ENCODE measurements at regions not wholly inside any gene's neighbourhood (a gene's known extent, or its start where the extent isn't known, plus 50 kb on each side); places are given as distances from the start of the nearest gene placed in this dataset.

DNA sequence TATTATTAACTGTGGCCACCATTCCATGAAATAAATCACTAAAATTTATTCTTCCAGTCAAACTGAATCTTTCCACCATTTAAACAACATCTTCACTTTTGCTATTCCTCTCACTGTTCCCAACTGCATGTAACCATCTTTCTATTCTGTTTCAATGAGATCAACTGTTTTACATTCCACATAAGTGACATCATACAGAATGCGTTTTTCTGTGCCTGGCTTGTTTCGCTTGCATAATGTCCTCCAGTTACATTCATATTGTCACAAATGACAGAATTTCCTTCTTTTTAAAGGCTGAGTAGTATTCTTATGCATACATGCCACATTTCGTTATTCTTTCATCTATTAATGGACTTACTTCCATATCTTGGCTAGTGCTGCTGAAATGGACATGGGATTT is 738.2 kb downstream of the SEMA5A start:
- H3K79me2 ChIP-seq, result no peaks in the 10 kb centered on the region
- no peaks in the 10 kb centered on the region for H4K20me1 ChIP-seq (ENCODE audit: insufficient read depth, poor library complexity, severe bottlenecking)
- 52% methylated on average over 3 of the region's 3 CpGs for WGBS (ENCODE audit: low lambda C conversion rate, missing lambda C conversion rate)
- H3K9me3 ChIP-seq (ENCODE audit: low read depth), result no peaks in the 10 kb centered on the region
- no peak overlapping the region for H3K4me3 ChIP-seq
- no peak overlapping the region for H3K4me2 ChIP-seq
- no peak for TF ChIP-seq EZH2 (IDR thresholded peaks at IDR 0.05; ENCODE audit: borderline replicate concordance)
- no peak for TF ChIP-seq EZH2phosphoT487 (IDR thresholded peaks at IDR 0.05; ENCODE audit: low read depth, severe bottlenecking, unreplicated experiment)
- H2AFZ ChIP-seq, result no peak overlapping the region
- no peaks in the 10 kb centered on the region for H3K9me2 ChIP-seq (replicated peaks; ENCODE audit: insufficient read depth)
- H3K4me1 ChIP-seq (ENCODE audit: insufficient read depth), result no peaks in the 10 kb centered on the region
- no peaks in the 10 kb centered on the region for H3K36me3 ChIP-seq (replicated peaks; ENCODE audit: insufficient read depth, low read depth)
- no peak for DNase-seq (ENCODE audit: low spot score)
- H3K27me3 ChIP-seq, result no peaks in the 10 kb centered on the region
- no peak overlapping the region for H3K27ac ChIP-seq

DNA sequence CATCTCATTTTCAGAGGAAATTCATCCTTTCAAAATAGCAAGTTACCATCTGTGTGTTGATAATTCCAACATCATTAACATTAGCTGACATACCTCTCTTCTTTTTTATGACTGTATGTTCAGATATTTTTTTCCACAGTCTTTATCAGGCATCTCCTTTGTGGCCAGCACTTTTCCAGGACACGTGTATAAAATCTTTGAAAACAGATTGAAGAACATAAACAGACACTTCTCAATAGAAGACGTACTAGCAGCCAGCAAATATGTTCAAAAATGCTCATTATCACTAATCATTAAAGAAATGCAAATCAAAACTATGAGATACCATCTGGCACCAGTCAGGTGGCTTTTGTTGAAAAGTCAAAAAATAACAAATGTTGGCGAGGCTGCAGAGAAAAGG is 734.3 kb downstream of the SEMA5A start:
- 70% methylated on average over 3 of the region's 3 CpGs for WGBS (ENCODE audit: low lambda C conversion rate, missing lambda C conversion rate)
- Histone ChIP-seq H3K27me3 (no peaks in the 10 kb centered on the region), H3K36me3 (replicated peaks; ENCODE audit: insufficient read depth, low read depth) (no peaks in the 10 kb centered on the region), H2AFZ (no peak overlapping the region), H3K4me3 (no peak overlapping the region), H4K20me1 (ENCODE audit: insufficient read depth, poor library complexity, severe bottlenecking) (no peaks in the 10 kb centered on the region), H3K4me2 (no peak overlapping the region), H3K79me2 (no peaks in the 10 kb centered on the region), H3K9me3 (ENCODE audit: low read depth) (no peaks in the 10 kb centered on the region), H3K4me1 (ENCODE audit: insufficient read depth) (no peaks in the 10 kb centered on the region), H3K27ac (no peak overlapping the region), H3K9me2 (replicated peaks; ENCODE audit: insufficient read depth) (no peaks in the 10 kb centered on the region)
- TF ChIP-seq, protein P1, sequence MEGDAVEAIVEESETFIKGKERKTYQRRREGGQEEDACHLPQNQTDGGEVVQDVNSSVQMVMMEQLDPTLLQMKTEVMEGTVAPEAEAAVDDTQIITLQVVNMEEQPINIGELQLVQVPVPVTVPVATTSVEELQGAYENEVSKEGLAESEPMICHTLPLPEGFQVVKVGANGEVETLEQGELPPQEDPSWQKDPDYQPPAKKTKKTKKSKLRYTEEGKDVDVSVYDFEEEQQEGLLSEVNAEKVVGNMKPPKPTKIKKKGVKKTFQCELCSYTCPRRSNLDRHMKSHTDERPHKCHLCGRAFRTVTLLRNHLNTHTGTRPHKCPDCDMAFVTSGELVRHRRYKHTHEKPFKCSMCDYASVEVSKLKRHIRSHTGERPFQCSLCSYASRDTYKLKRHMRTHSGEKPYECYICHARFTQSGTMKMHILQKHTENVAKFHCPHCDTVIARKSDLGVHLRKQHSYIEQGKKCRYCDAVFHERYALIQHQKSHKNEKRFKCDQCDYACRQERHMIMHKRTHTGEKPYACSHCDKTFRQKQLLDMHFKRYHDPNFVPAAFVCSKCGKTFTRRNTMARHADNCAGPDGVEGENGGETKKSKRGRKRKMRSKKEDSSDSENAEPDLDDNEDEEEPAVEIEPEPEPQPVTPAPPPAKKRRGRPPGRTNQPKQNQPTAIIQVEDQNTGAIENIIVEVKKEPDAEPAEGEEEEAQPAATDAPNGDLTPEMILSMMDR (IDR thresholded peaks at IDR 0.05; ENCODE audit: poor library complexity), result no peak
- TF ChIP-seq EZH2phosphoT487 (IDR thresholded peaks at IDR 0.05; ENCODE audit: low read depth, severe bottlenecking, unreplicated experiment) (no peak), EZH2 (IDR thresholded peaks at IDR 0.05; ENCODE audit: borderline replicate concordance) (no peak)
- DNase-seq (ENCODE audit: low spot score), result no peak

DNA sequence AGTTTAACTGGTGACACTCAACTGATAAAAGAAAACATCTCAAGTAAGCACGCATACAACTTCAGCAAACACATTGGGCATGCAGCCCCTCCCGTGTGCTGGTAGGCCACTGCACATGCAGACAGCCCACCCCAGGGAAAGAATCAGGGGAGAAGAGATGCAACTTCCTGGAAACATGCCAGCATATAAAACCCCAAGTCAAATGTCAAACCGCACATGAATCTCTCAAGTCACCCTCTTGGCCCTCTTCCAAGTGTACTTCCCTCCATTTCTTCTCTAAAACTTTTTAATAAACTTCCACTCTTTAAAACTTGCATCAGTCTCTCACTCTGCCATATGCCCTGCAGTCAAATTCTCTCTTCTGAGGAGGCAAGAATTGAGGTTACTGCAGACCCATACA is 732.7 kb downstream of the SEMA5A start:
- Histone ChIP-seq H3K9me2 (replicated peaks; ENCODE audit: insufficient read depth) (no peaks in the 10 kb centered on the region), H3K27ac (no peak overlapping the region), H3K27me3 (no peaks in the 10 kb centered on the region), H3K79me2 (no peaks in the 10 kb centered on the region), H3K4me2 (no peak overlapping the region), H2AFZ (no peak overlapping the region), H4K20me1 (ENCODE audit: insufficient read depth, poor library complexity, severe bottlenecking) (no peaks in the 10 kb centered on the region), H3K4me3 (no peak overlapping the region), H3K4me1 (ENCODE audit: insufficient read depth) (no peaks in the 10 kb centered on the region), H3K36me3 (replicated peaks; ENCODE audit: insufficient read depth, low read depth) (no peaks in the 10 kb centered on the region), H3K9me3 (ENCODE audit: low read depth) (no peaks in the 10 kb centered on the region)
- DNase-seq (ENCODE audit: low spot score), result no peak
- 55% methylated on average over 3 of the region's 3 CpGs for WGBS (ENCODE audit: low lambda C conversion rate, missing lambda C conversion rate)
- TF ChIP-seq EZH2 (IDR thresholded peaks at IDR 0.05; ENCODE audit: borderline replicate concordance) (no peak), EZH2phosphoT487 (IDR thresholded peaks at IDR 0.05; ENCODE audit: low read depth, severe bottlenecking, unreplicated experiment) (no peak)

DNA sequence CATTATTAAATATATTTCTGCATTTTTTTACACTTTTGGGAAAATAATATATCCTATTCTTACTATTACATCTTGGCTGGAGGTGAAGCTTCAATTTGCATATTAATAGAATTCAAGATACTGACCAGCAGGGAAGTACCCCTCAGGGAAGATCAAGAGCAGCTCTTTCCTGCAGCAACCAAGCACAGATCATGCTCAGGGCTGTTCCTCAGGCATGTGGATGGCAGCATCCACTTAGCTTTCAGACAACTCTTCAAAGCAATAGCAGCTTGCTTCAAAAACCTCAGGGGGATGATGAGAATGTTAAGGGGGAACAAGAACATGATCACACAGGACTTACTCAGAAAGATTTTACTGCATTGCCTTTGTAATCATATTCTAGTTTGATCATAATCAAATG is 731.8 kb downstream of the SEMA5A start:
- DNase-seq (ENCODE audit: low spot score), result no peak
- TF ChIP-seq EZH2phosphoT487 (IDR thresholded peaks at IDR 0.05; ENCODE audit: low read depth, severe bottlenecking, unreplicated experiment) (no peak), EZH2 (IDR thresholded peaks at IDR 0.05; ENCODE audit: borderline replicate concordance) (no peak)
- TF ChIP-seq, protein P1 (IDR thresholded peaks at IDR 0.05; ENCODE audit: poor library complexity), result no peak
- H3K4me3 ChIP-seq, result no peak overlapping the region
- H3K27ac ChIP-seq, result no peak overlapping the region
- no peaks in the 10 kb centered on the region for H3K4me1 ChIP-seq (ENCODE audit: insufficient read depth)
- H4K20me1 ChIP-seq (ENCODE audit: insufficient read depth, poor library complexity, severe bottlenecking), result no peaks in the 10 kb centered on the region
- H3K4me2 ChIP-seq, result no peak overlapping the region
- no peaks in the 10 kb centered on the region for H3K9me2 ChIP-seq (replicated peaks; ENCODE audit: insufficient read depth)
- H3K9me3 ChIP-seq (ENCODE audit: low read depth), result no peaks in the 10 kb centered on the region
- no peaks in the 10 kb centered on the region for H3K36me3 ChIP-seq (replicated peaks; ENCODE audit: insufficient read depth, low read depth)
- no peaks in the 10 kb centered on the region for H3K79me2 ChIP-seq
- no peaks in the 10 kb centered on the region for H3K27me3 ChIP-seq
- H2AFZ ChIP-seq, result no peak overlapping the region
